Tibial nerve (tissue), 4 donors: ENCODE measurements at regions not wholly inside any gene's neighbourhood (a gene's known extent, or its start where the extent isn't known, plus 50 kb on each side); places are given as distances from the start of the nearest gene placed in this dataset.

Source experiments
- EP300 ChIP-seq, 2 donors: sonication (generic); formaldehyde crosslinking; IDR thresholded peaks; one replicate each; pipeline ENCODE4 v1.6.1; 2017; ENCODE audit warnings: antibody characterized with exemption in 2 of 2, mild to moderate bottlenecking in 1 of 2
- POLR2A ChIP-seq, 2 donors: fragments of 450-650 bp; IDR thresholded peaks; one replicate each; pipeline ENCODE4 v1.6.1; 2017; ENCODE audit warnings: antibody characterized with exemption in 2 of 2, mild to moderate bottlenecking in 2 of 2, moderate library complexity in 2 of 2
- TF ChIP-seq, protein P1 (sequence below), 5 experiments: fragments of 200-600 bp in 3 of 5; fragments of 450-650 bp in 2 of 5; sonication (generic) in 3 of 5; IDR thresholded peaks; one replicate each; pipeline ENCODE4 v1.5.1; 2016 to 2019; ENCODE audit warnings: antibody characterized with exemption in 5 of 5, mild to moderate bottlenecking in 3 of 5, moderate library complexity in 2 of 5

DNA sequence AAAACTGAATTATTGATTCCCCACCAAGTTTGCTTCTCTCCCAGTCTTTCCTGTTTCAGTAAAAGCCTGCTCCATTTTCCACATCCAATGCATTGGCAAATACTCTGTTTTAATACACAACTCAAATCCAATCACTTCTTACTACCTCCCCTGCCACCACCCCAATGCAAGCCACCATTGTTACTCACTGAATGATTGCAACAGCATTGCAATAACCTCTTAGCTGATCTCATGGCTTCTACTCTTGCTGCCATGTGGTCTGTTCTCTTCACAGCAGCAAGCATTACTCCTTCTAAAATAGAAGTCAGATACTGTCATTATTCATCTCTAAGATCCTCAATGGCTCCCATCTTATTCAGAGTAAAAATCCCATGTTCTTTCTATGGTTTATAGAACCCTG lies 123.4 kb downstream of the ATP6V1G3 start:
- TF ChIP-seq, protein P1, sequence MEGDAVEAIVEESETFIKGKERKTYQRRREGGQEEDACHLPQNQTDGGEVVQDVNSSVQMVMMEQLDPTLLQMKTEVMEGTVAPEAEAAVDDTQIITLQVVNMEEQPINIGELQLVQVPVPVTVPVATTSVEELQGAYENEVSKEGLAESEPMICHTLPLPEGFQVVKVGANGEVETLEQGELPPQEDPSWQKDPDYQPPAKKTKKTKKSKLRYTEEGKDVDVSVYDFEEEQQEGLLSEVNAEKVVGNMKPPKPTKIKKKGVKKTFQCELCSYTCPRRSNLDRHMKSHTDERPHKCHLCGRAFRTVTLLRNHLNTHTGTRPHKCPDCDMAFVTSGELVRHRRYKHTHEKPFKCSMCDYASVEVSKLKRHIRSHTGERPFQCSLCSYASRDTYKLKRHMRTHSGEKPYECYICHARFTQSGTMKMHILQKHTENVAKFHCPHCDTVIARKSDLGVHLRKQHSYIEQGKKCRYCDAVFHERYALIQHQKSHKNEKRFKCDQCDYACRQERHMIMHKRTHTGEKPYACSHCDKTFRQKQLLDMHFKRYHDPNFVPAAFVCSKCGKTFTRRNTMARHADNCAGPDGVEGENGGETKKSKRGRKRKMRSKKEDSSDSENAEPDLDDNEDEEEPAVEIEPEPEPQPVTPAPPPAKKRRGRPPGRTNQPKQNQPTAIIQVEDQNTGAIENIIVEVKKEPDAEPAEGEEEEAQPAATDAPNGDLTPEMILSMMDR (IDR thresholded peaks at IDR 0.05) = no peak
- TF ChIP-seq POLR2A (IDR thresholded peaks at IDR 0.05) (no peak), EP300 (IDR thresholded peaks at IDR 0.05) (no peak)
